HG03095 (cell line): ENCODE measurements at regions not wholly inside any gene's neighbourhood (a gene's known extent, or its start where the extent isn't known, plus 50 kb on each side); places are given as distances from the start of the nearest gene placed in this dataset.
"Not testable (repeated sequence)": the region's sequence is repeated elsewhere in the genome, so short reads cannot be mapped to it uniquely, and the experiment has no call there.

Source experiments
- ATAC-seq: cut with Tn5 transposase; IDR thresholded peaks from one replicate; pipeline ENCODE4 v1.9.1; 2021; ENCODE audit warnings: moderate library complexity; ENCODE audit not compliant: unreplicated experiment

GRCh38 chr9:105093685-105094084 lies 150.8 kb upstream of the SLC44A1 start:
- ATAC-seq = no peak

- no peak for ATAC-seq
These were observed 146.1 kb upstream of the SLC44A1 start for GRCh38 chr9:105098370-105098769.

- ATAC-seq = no peak
These were observed 140.7 kb upstream of the SLC44A1 start for GRCh38 chr9:105103776-105104175.

- ATAC-seq = no peak
These were observed 130.1 kb upstream of the SLC44A1 start for GRCh38 chr9:105114318-105114717.

GRCh38 chr9:105114964-105115728 lies 129.3 kb upstream of the SLC44A1 start:
- peak; percentile 69 for ATAC-seq

GRCh38 chr9:105116052-105116868 lies 128.2 kb upstream of the SLC44A1 start:
- ATAC-seq = no peak

GRCh38 chr9:105117234-105117633 lies 127.2 kb upstream of the SLC44A1 start:
- no peak for ATAC-seq

GRCh38 chr9:105118636-105119035 lies 125.8 kb upstream of the SLC44A1 start:
- no peak for ATAC-seq

- no peak for ATAC-seq
These were observed 125.3 kb upstream of the SLC44A1 start for GRCh38 chr9:105119156-105119555.

- no peak for ATAC-seq
These were observed 122.5 kb upstream of the SLC44A1 start for GRCh38 chr9:105121861-105122430.

- not testable (repeated sequence) for ATAC-seq
These were observed 119.9 kb upstream of the SLC44A1 start for GRCh38 chr9:105124598-105124997.

- ATAC-seq = no peak
These were observed 118.2 kb upstream of the SLC44A1 start for GRCh38 chr9:105126226-105126625.

GRCh38 chr9:105127863-105128220 lies 116.6 kb upstream of the SLC44A1 start:
- ATAC-seq = peak; percentile 97

- ATAC-seq = no peak
These were observed 115.4 kb upstream of the SLC44A1 start for GRCh38 chr9:105128908-105129600.

- ATAC-seq = no peak
These were observed 114.7 kb upstream of the SLC44A1 start for GRCh38 chr9:105129731-105130130.

- no peak for ATAC-seq
These were observed 112.5 kb upstream of the SLC44A1 start for GRCh38 chr9:105131981-105132380.

- ATAC-seq = no peak
These were observed 111.8 kb upstream of the SLC44A1 start for GRCh38 chr9:105132606-105133005.

- no peak for ATAC-seq
These were observed 106.1 kb upstream of the SLC44A1 start for GRCh38 chr9:105138306-105138801.

- peak; percentile 96 for ATAC-seq
These were observed 103.1 kb upstream of the SLC44A1 start for GRCh38 chr9:105141146-105141975.

GRCh38 chr9:105141976-105142250 lies 102.5 kb upstream of the SLC44A1 start:
- ATAC-seq = no peak
